Kidney epithelial cell (primary cell): ENCODE measurements at regions not wholly inside any gene's neighbourhood (a gene's known extent, or its start where the extent isn't known, plus 50 kb on each side); places are given as distances from the start of the nearest gene placed in this dataset.

Experiments
- DNase-seq: peaks from one replicate; pipeline ENCODE4 v3.0.0-alpha.2; 2010; ENCODE audit warnings: low read depth
- H3K27me3 ChIP-seq: 2 replicates; pipeline ENCODE4 v1.6.0; 2011; ENCODE audit warnings: low read length; ENCODE audit not compliant: control insufficient read depth, insufficient read depth
- H3K36me3 ChIP-seq: 2 replicates; pipeline ENCODE4 v1.5.1; 2011; ENCODE audit warnings: low read length; ENCODE audit not compliant: control insufficient read depth, insufficient read depth
- H3K4me3 ChIP-seq: 2 replicates; pipeline ENCODE4 v1.5.1; 2011; ENCODE audit warnings: low read depth, mild to moderate bottlenecking, control low read depth, low read length
- TF ChIP-seq, protein P1 (sequence below): IDR thresholded peaks from 2 replicates; pipeline ENCODE4 v1.5.1; 2011; ENCODE audit warnings: mild to moderate bottlenecking, moderate library complexity, low read length, control low read depth, inconsistent platforms; ENCODE audit not compliant: insufficient read depth, poor library complexity, severe bottlenecking

DNA sequence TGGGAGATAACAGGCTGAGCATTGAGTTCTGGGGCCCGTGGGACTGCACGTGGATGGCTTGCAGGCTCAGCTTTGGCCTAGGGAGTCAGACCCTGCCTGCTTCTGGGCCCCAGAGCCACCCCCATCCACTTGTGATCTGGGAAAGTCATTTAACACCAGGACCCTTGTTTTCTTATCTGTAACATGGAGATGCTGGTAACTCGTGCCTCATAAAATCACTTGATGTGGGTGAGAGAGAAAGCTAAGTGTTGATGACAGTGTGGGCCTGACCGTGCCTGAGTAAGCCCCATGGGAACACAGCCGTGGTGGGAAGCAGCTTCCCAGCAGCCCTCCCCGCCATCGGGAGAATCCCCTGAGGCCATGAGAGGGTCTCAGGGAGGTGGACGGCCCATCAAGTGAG, 378.1 kb downstream of the GABRB3 start:
- Histone ChIP-seq H3K4me3 (no peak overlapping the region), H3K27me3 (no peaks in the 10 kb centered on the region), H3K36me3 (no peaks in the 10 kb centered on the region)
- DNase-seq, result no peak
- TF ChIP-seq, protein P1, sequence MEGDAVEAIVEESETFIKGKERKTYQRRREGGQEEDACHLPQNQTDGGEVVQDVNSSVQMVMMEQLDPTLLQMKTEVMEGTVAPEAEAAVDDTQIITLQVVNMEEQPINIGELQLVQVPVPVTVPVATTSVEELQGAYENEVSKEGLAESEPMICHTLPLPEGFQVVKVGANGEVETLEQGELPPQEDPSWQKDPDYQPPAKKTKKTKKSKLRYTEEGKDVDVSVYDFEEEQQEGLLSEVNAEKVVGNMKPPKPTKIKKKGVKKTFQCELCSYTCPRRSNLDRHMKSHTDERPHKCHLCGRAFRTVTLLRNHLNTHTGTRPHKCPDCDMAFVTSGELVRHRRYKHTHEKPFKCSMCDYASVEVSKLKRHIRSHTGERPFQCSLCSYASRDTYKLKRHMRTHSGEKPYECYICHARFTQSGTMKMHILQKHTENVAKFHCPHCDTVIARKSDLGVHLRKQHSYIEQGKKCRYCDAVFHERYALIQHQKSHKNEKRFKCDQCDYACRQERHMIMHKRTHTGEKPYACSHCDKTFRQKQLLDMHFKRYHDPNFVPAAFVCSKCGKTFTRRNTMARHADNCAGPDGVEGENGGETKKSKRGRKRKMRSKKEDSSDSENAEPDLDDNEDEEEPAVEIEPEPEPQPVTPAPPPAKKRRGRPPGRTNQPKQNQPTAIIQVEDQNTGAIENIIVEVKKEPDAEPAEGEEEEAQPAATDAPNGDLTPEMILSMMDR, result no peak

GRCh38 chr15:26392956-26393355, 379.9 kb downstream of the GABRB3 start:
- TF ChIP-seq, protein P1, result no peak
- H3K27me3 ChIP-seq, result no peaks in the 10 kb centered on the region
- no peak for DNase-seq
- H3K4me3 ChIP-seq, result no peak overlapping the region
- no peaks in the 10 kb centered on the region for H3K36me3 ChIP-seq

DNA sequence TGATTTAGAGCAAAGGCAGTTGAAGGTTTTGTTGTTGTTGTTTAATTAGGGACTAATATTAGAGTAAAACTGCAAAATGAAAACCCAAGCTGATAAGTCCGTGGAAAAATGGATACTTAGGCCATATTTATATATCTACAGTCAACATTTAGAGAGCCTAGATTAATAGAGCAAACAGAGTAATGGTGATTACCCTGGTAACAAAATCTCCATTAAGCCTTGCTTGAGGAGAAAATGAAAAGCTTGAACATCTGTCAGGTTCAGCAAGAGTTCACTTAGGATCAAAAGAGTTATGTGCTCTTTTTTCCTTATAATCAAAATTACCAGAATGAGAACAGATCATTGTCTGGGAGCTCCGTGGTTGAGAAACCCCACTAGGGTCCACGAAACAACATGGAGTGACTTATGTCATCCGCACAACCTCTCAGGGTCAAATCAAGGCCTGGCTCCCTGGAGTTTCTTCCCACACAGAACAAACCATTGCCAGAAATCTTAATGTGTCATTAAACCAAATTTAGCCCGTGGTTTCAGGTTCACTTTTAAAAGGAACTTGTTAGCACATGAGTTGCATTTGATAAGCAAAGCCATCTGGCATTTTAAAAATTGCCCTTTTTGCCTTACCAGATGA, 381.2 kb downstream of the GABRB3 start:
- DNase-seq, result no peak
- H3K4me3 ChIP-seq, result no peak overlapping the region
- H3K27me3 ChIP-seq, result no peaks in the 10 kb centered on the region
- H3K36me3 ChIP-seq, result no peaks in the 10 kb centered on the region
- TF ChIP-seq, protein P1, result no peak

DNA sequence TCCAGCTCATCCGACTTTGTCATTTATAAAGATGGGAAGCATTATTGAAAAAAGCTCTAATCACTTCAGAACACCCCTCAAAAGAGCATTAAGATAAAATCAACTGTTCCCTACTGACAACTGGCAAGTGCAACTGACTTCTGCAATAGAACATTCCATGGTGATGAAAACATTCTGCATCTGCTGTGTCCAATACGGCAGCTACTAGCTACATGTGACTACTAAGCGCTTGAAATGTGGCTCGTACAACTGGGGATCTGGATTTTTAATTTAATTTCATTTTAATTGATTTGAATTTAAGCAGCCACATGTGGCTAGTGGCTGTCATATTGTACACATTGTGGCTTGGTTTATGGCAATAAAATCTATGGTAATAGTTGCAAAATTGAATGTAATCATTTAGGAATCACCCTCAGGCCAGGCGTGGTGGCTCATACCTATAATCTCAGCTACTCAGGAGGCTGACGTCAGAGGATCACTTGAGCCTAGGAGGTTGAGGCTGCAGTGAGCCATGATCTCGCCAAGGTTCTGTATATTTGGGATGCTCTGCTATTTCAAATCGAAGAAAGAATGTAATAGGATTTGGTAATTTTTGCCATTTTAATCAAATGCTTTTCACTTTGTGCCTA, 390.3 kb downstream of the GABRB3 start:
- no peaks in the 10 kb centered on the region for H3K36me3 ChIP-seq
- no peaks in the 10 kb centered on the region for H3K27me3 ChIP-seq
- DNase-seq, result no peak
- no peak overlapping the region for H3K4me3 ChIP-seq
- TF ChIP-seq, protein P1, result no peak

GRCh38 chr15:26378304-26378703, 394.6 kb downstream of the GABRB3 start:
- Histone ChIP-seq H3K36me3 (no peaks in the 10 kb centered on the region), H3K27me3 (no peaks in the 10 kb centered on the region), H3K4me3 (no peak overlapping the region)
- TF ChIP-seq, protein P1, result no peak
- DNase-seq, result no peak

DNA sequence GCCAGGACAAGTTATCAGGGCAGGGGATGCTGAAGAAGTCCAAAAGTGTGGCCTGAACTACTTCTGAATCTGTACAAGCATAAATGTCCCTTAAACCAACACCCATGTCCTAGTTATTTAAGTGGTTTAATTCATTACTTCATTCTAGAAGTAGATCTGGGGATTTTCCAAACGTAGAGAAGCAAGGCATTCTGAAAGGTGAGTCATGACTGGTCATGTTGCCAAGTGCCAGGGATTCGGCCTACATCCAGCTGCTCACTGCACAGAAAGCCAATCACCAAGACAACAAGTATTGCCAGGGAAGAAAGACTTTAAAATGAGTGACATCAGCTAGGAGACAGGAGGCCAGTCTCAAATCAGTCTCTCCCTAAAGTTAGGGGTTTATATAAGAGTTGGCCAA, 396.6 kb downstream of the GABRB3 start:
- TF ChIP-seq, protein P1, result no peak
- Histone ChIP-seq H3K27me3 (no peaks in the 10 kb centered on the region), H3K36me3 (no peaks in the 10 kb centered on the region), H3K4me3 (no peak overlapping the region)
- DNase-seq, result no peak
